HepG2 (cell line): ENCODE measurements at regions not wholly inside any gene's neighbourhood (a gene's known extent, or its start where the extent isn't known, plus 50 kb on each side); places are given as distances from the start of the nearest gene placed in this dataset.

Experiments
- ATAC-seq: fragments of 200-7000 bp; cut with Tn5 transposase; 3 replicates; pipeline ENCODE4 v1.9.1; 2020; ENCODE audit warnings: mild to moderate bottlenecking, moderate library complexity
- BruUV-seq: library from RNA; stranded (reverse); fragments of 400-500 nt; replicated peaks from 2 replicates; lab custom pipeline; 2021; lab: Mats Ljungman, UMichigan
- CTCF ChIA-PET: fragments of 300-600 bp; formaldehyde crosslinking; extraction: SDS; loops from one replicate; lab custom pipeline; 2021; ENCODE audit warnings: low total read pairs, inconsistent platforms, low intra/inter-chr PET ratio; lab: Yijun Ruan, JAX
- POLR2A ChIA-PET: fragments of 350-600 bp; sonication (Branson Sonifier 250); formaldehyde crosslinking; loops from one replicate; lab custom pipeline; 2020; ENCODE audit warnings: antibody characterized with exemption, inconsistent platforms; lab: Yijun Ruan, JAX
- DNase-seq: peaks from one replicate; pipeline ENCODE4 v3.0.0-alpha.2; 2015; ENCODE audit warnings: low spot score
- FAIRE-seq: peaks from 3 replicates; lab custom pipeline; 2011; peaks lifted over from hg19 to GRCh38; lab: Jason Lieb, UNC
- H2AFZ ChIP-seq: one replicate; pipeline ENCODE4 v1.6.1; 2011; ENCODE audit warnings: low read length, inconsistent platforms
- H3K27ac ChIP-seq: fragments of 300-600 bp; 3 replicates; pipeline ENCODE4 v1.8.0; 2011; ENCODE audit warnings: mixed run types, mild to moderate bottlenecking, mixed read lengths, low read length, inconsistent platforms; ENCODE audit not compliant: insufficient read depth; ENCODE audit errors: extremely low read length
- H3K27me3 ChIP-seq, 2 experiments: fragments of 200-600 bp in 1 of 2; 2 replicates in 1 of 2; 3 replicates in 1 of 2; pipeline versions ENCODE4 v1.6.0 to v1.8.0; 2011; ENCODE audit warnings: low read length in 2 of 2, mild to moderate bottlenecking in 2 of 2, moderate library complexity in 2 of 2, inconsistent platforms in 1 of 2; ENCODE audit not compliant: insufficient read depth in 2 of 2, control insufficient read depth in 1 of 2
- H3K36me3 ChIP-seq, 2 experiments: fragments of 200-600 bp in 1 of 2; replicated peaks in 1 of 2; 2 replicates in 1 of 2; 3 replicates in 1 of 2; pipeline versions ENCODE4 v1.5.1 to v1.8.0; 2011; ENCODE audit warnings: low read length in 2 of 2, inconsistent platforms in 1 of 2; ENCODE audit not compliant: insufficient read depth in 2 of 2, control insufficient read depth in 1 of 2
- H3K4me1 ChIP-seq: 2 replicates; pipeline ENCODE4 v1.5.1; 2012; ENCODE audit warnings: low read length, inconsistent platforms; ENCODE audit not compliant: insufficient read depth
- H3K4me2 ChIP-seq: 2 replicates; pipeline ENCODE4 v1.6.0; 2011; ENCODE audit warnings: low read depth, low read length, inconsistent platforms
- H3K4me3 ChIP-seq, 3 experiments: fragments of 200-600 bp in 1 of 3; sonication (generic), shearing (Covaris generic) in 1 of 3; replicated peaks in 1 of 3; 2 replicates each; pipeline ENCODE4 v1.5.1; 2011 to 2016; ENCODE audit warnings: low read length in 3 of 3, inconsistent platforms in 2 of 3, low read depth in 2 of 3, mild to moderate bottlenecking in 2 of 3, control low read depth in 1 of 3, mixed read lengths in 1 of 3; ENCODE audit not compliant: insufficient read depth in 1 of 3
- H3K79me2 ChIP-seq: one replicate; pipeline ENCODE4 v1.6.1; 2011; ENCODE audit warnings: low read length, inconsistent platforms; ENCODE audit not compliant: insufficient read depth
- H3K9ac ChIP-seq: 2 replicates; pipeline ENCODE4 v1.6.0; 2011; ENCODE audit warnings: mild to moderate bottlenecking, low read depth, low read length, inconsistent platforms; ENCODE audit not compliant: insufficient read depth
- H3K9me3 ChIP-seq: 2 replicates; pipeline ENCODE4 v1.5.1; 2012; ENCODE audit warnings: mild to moderate bottlenecking, low read length
- H4K20me1 ChIP-seq: 2 replicates; pipeline ENCODE4 v1.6.0; 2011; ENCODE audit warnings: inconsistent platforms, mild to moderate bottlenecking, low read length, moderate library complexity; ENCODE audit not compliant: insufficient read depth
- CENPBD1 ChIP-seq: sonication (generic); formaldehyde crosslinking; IDR thresholded peaks from 2 replicates; pipeline ENCODE4 v1.8.0; 2022; ENCODE audit warnings: missing genetic modification reagents, low read depth, mild to moderate bottlenecking, borderline replicate concordance
- HOXD1 ChIP-seq: sonication (generic); formaldehyde crosslinking; IDR thresholded peaks from 2 replicates; pipeline ENCODE4 v1.5.0; 2020; ENCODE audit warnings: missing genetic modification reagents
- IKZF5 ChIP-seq: IDR thresholded peaks from 2 replicates; pipeline ENCODE4 v1.6.1; 2018; ENCODE audit warnings: missing genetic modification reagents, mild to moderate bottlenecking, missing compliant biosample characterization
- KAT2B ChIP-seq: fragments of 150-350 bp; IDR thresholded peaks from 2 replicates; pipeline ENCODE4 v1.6.1; 2014; ENCODE audit warnings: low read depth, low read length, borderline replicate concordance
- MED8 ChIP-seq: sonication (generic); formaldehyde crosslinking; IDR thresholded peaks from 2 replicates; pipeline ENCODE4 v1.8.1; 2023; ENCODE audit warnings: mild to moderate bottlenecking, missing genetic modification reagents; ENCODE audit not compliant: insufficient replicate concordance
- MIER3 ChIP-seq: IDR thresholded peaks from 2 replicates; pipeline ENCODE4 v1.6.1; 2016; ENCODE audit warnings: missing compliant biosample characterization, borderline replicate concordance
- NCOA5 ChIP-seq: sonication (generic); formaldehyde crosslinking; IDR thresholded peaks from 2 replicates; pipeline ENCODE4 v1.4.0; 2020; ENCODE audit warnings: missing genetic modification reagents
- NFAT5 ChIP-seq: sonication (generic); formaldehyde crosslinking; IDR thresholded peaks from 2 replicates; pipeline ENCODE4 v1.4.0; 2020; ENCODE audit warnings: missing genetic modification reagents
- POGZ ChIP-seq: sonication (generic); formaldehyde crosslinking; IDR thresholded peaks from 2 replicates; pipeline ENCODE4 v1.4.0; 2020; ENCODE audit warnings: mild to moderate bottlenecking, missing genetic modification reagents
- RBFOX2 ChIP-seq: fragments of 200-400 bp; formaldehyde crosslinking; IDR thresholded peaks from 2 replicates; pipeline ENCODE4 v1.6.1; 2017; ENCODE audit warnings: low read depth, mild to moderate bottlenecking, low read length
- SNRNP70 ChIP-seq: fragments of 200-400 bp; formaldehyde crosslinking; IDR thresholded peaks from 2 replicates; pipeline ENCODE4 v1.6.1; 2017; ENCODE audit warnings: mild to moderate bottlenecking, low read depth, low read length, moderate library complexity
- ZNF10 ChIP-seq: sonication (generic); formaldehyde crosslinking; IDR thresholded peaks from 2 replicates; pipeline ENCODE4 v1.4.0; 2020; ENCODE audit warnings: mild to moderate bottlenecking, low read depth, missing genetic modification reagents, borderline replicate concordance
- ZNF280D ChIP-seq: sonication (generic); formaldehyde crosslinking; IDR thresholded peaks from 2 replicates; pipeline ENCODE4 v1.5.1; 2020; ENCODE audit warnings: mild to moderate bottlenecking, missing genetic modification reagents
- ZNF296 ChIP-seq: sonication (generic); formaldehyde crosslinking; conservative IDR thresholded peaks from 2 replicates; pipeline ENCODE4 v1.5.0; 2020; ENCODE audit warnings: mild to moderate bottlenecking, missing genetic modification reagents
- ZSCAN12 ChIP-seq: sonication (generic); formaldehyde crosslinking; IDR thresholded peaks from 2 replicates; pipeline ENCODE4 v1.9.0; 2021; ENCODE audit warnings: mild to moderate bottlenecking, missing genetic modification reagents
- WGBS: methylation state at CpG from one replicate; pipeline ENCODE4 v1.1.6; 2017; ENCODE audit warnings: low lambda C conversion rate; 5-methylcytosine and 5-hydroxymethylcytosine counted together
- in situ Hi-C: cut with HindIII; loops from 2 replicates; pipeline ENCODE4 v1.10.0; 2017; ENCODE audit warnings: low pct_unique_long_range_greater_than_20kb; ENCODE audit not compliant: extremely low pct_ligation_motif_present
- intact Hi-C: fragments of 100-400 bp; cut with micrococcal nuclease; formaldehyde crosslinking; loops from one replicate; pipeline ENCODE4 v1.10.0; 2022; ENCODE audit not compliant: unreplicated experiment

GRCh38 chr10:120972259-120972658, 121.1 kb downstream of the WDR11 start:
- H3K9me3 ChIP-seq = no peaks in the 10 kb centered on the region

More at GRCh38 chr10:120972259-120972658, 121.1 kb downstream of the WDR11 start:
- no peak for ATAC-seq
- ChIA-PET CTCF (no interaction called here), POLR2A (no interaction called here)
- no peak for DNase-seq
- no peak overlapping the region for H3K27ac ChIP-seq
- in situ Hi-C loops (no loop called here), intact Hi-C loops (no loop called here)
- no peak for FAIRE-seq
- no peak overlapping the region for H3K9ac ChIP-seq
- H3K4me3 ChIP-seq = no peak overlapping the region
- H3K79me2 ChIP-seq = no peaks in the 10 kb centered on the region
- no peak overlapping the region for H2AFZ ChIP-seq
- H3K4me1 ChIP-seq = no peaks in the 10 kb centered on the region
- no peak overlapping the region for H3K4me2 ChIP-seq
- 0% methylated on average over 2 of the region's 2 CpGs for WGBS
- BruUV-seq = no TSS peak
- H3K36me3 ChIP-seq = no peaks in the 10 kb centered on the region
- 0 out of 5 replicates have a peak, but pooled peaks cover 0 to 1% of the 10 kb centered on the region in 2 experiments for H3K27me3 ChIP-seq
- TF ChIP-seq MED8 (no peak), NFAT5 (no peak), IKZF5 (no peak), HOXD1 (CRISPR knock-in tag) (no peak), ZNF280D (CRISPR knock-in tag) (no peak), MIER3 (CRISPR knock-in tag) (no peak), ZSCAN12 (CRISPR knock-in tag) (no peak), ZNF10 (no peak), SNRNP70 (no peak), CENPBD1 (CRISPR knock-in tag) (no peak), POGZ (CRISPR knock-in tag) (no peak), ZNF296 (no peak), NCOA5 (CRISPR knock-in tag) (no peak), RBFOX2 (no peak), KAT2B (no peak)
- no peaks in the 10 kb centered on the region for H4K20me1 ChIP-seq
